ENCODE measurements at regions not wholly inside any gene's neighbourhood (a gene's known extent, or its start where the extent isn't known, plus 50 kb on each side); places are given as distances from the start of the nearest gene placed in this dataset.

DNA sequence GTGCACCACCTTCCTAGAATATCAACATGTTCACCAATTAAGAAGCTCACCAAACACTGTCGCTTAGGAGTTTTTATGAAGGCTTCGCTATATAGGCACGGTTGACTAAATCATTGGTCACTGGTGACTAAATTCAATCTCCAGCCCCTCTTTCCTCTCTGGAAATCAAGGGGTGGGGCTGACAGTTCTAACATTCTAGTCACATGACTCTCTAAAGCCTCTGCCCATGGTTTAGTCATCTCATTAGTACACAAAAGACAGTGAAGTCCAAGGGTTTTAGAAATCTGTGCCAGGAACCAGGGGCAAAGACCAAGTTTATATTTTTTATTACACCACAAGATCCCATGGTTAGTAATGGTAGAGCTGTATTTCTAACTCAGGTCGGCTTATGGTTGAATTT, 243.2 kb downstream of the ELAVL2 start:
- TF ChIP-seq, protein P1, sequence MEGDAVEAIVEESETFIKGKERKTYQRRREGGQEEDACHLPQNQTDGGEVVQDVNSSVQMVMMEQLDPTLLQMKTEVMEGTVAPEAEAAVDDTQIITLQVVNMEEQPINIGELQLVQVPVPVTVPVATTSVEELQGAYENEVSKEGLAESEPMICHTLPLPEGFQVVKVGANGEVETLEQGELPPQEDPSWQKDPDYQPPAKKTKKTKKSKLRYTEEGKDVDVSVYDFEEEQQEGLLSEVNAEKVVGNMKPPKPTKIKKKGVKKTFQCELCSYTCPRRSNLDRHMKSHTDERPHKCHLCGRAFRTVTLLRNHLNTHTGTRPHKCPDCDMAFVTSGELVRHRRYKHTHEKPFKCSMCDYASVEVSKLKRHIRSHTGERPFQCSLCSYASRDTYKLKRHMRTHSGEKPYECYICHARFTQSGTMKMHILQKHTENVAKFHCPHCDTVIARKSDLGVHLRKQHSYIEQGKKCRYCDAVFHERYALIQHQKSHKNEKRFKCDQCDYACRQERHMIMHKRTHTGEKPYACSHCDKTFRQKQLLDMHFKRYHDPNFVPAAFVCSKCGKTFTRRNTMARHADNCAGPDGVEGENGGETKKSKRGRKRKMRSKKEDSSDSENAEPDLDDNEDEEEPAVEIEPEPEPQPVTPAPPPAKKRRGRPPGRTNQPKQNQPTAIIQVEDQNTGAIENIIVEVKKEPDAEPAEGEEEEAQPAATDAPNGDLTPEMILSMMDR (IDR thresholded peaks at IDR 0.05; ENCODE audit: insufficient read depth, low read length, poor library complexity, severe bottlenecking) = no peak
- no peak for TF ChIP-seq EZH2phosphoT487 (conservative IDR thresholded peaks at IDR 0.05; ENCODE audit: low read length)

Data from SU-DHL-6 (cell line).